Mammary epithelial cell (primary cell): ENCODE measurements at regions not wholly inside any gene's neighbourhood (a gene's known extent, or its start where the extent isn't known, plus 50 kb on each side); places are given as distances from the start of the nearest gene placed in this dataset.

Experiments
- EZH2 ChIP-seq: IDR thresholded peaks from 2 replicates; pipeline ENCODE4 v1.6.1; 2012; ENCODE audit warnings: low read length, inconsistent platforms, borderline replicate concordance
- TF ChIP-seq, protein P1 (sequence below), 2 donors: IDR thresholded peaks in 1 of 2; conservative IDR thresholded peaks in 1 of 2; 2 replicates each; pipeline ENCODE4 v1.5.1; 2011 to 2012; ENCODE audit warnings: inconsistent platforms in 2 of 2, low read length in 2 of 2, mild to moderate bottlenecking in 2 of 2, control low read depth in 1 of 2, low read depth in 1 of 2; ENCODE audit not compliant: insufficient read depth in 1 of 2; ENCODE audit errors: extremely low read depth in 1 of 2

DNA sequence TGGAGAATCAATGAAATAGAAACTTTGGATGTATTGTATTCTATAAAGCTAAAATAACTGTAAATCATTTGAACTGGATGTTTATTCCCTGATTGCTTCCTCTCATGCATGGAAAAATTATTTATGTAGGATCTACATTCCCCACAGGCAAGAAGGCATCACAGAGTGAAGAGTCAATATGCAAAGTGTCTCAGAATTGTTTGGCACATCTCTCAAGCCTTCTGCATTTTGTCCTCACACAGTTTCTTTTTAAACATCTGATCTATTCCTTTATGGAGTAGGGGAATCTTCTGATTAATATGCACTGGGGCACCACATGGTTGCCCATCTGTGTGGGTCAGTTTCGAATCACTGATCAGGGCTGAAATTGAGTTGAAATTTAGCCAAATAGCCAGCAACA, 465.4 kb downstream of the ZNF804A start:
- TF ChIP-seq, protein P1, sequence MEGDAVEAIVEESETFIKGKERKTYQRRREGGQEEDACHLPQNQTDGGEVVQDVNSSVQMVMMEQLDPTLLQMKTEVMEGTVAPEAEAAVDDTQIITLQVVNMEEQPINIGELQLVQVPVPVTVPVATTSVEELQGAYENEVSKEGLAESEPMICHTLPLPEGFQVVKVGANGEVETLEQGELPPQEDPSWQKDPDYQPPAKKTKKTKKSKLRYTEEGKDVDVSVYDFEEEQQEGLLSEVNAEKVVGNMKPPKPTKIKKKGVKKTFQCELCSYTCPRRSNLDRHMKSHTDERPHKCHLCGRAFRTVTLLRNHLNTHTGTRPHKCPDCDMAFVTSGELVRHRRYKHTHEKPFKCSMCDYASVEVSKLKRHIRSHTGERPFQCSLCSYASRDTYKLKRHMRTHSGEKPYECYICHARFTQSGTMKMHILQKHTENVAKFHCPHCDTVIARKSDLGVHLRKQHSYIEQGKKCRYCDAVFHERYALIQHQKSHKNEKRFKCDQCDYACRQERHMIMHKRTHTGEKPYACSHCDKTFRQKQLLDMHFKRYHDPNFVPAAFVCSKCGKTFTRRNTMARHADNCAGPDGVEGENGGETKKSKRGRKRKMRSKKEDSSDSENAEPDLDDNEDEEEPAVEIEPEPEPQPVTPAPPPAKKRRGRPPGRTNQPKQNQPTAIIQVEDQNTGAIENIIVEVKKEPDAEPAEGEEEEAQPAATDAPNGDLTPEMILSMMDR (conservative IDR thresholded peaks at IDR 0.05 in 1 of 2, IDR thresholded peaks at IDR 0.05 in 1 of 2; ENCODE audit: extremely low read depth in 1 of 2, insufficient read depth in 1 of 2, low read depth in 1 of 2, low read length in 2 of 2) = no peak
- no peak for TF ChIP-seq EZH2
